DND-41 (cell line): ENCODE measurements at regions not wholly inside any gene's neighbourhood (a gene's known extent, or its start where the extent isn't known, plus 50 kb on each side); places are given as distances from the start of the nearest gene placed in this dataset.

ENCODE experiments used
- ATAC-seq: fragments of 200-7000 bp; cut with Tn5 transposase; 3 replicates; pipeline ENCODE4 v1.9.1; 2021; ENCODE audit warnings: low read depth; ENCODE audit not compliant: insufficient read depth
- DNase-seq: peaks from one replicate; pipeline ENCODE4 v3.0.0-alpha.2; 2020
- H2AFZ ChIP-seq: 2 replicates; pipeline ENCODE4 v1.6.0; 2012; ENCODE audit warnings: low read depth, low read length
- H3K27ac ChIP-seq: 2 replicates; pipeline ENCODE4 v1.5.1; 2012; ENCODE audit warnings: low read length, inconsistent platforms
- H3K27me3 ChIP-seq: fragments of 200-600 bp; sonication (generic); 2 replicates; pipeline ENCODE4 v1.6.0; 2012; ENCODE audit warnings: low read length, mild to moderate bottlenecking, inconsistent platforms; ENCODE audit not compliant: insufficient read depth, poor library complexity
- H3K36me3 ChIP-seq: 2 replicates; pipeline ENCODE4 v1.5.1; 2012; ENCODE audit warnings: low read length, inconsistent platforms; ENCODE audit not compliant: insufficient read depth
- H3K4me1 ChIP-seq: 2 replicates; pipeline ENCODE4 v1.5.1; 2012; ENCODE audit warnings: mild to moderate bottlenecking, low read length; ENCODE audit not compliant: insufficient read depth
- H3K4me2 ChIP-seq: 2 replicates; pipeline ENCODE4 v1.6.0; 2012; ENCODE audit warnings: mild to moderate bottlenecking, moderate library complexity, low read length, inconsistent platforms; ENCODE audit not compliant: insufficient read depth
- H3K4me3 ChIP-seq, 2 experiments: fragments of 200-600 bp in 1 of 2; shearing (Covaris generic) in 1 of 2; 2 replicates each; pipeline ENCODE4 v1.5.1; 2012 to 2016; ENCODE audit warnings: inconsistent platforms in 2 of 2, low read length in 2 of 2, mild to moderate bottlenecking in 2 of 2, low read depth in 1 of 2, moderate library complexity in 1 of 2
- H3K79me2 ChIP-seq: 2 replicates; pipeline ENCODE4 v1.6.0; 2012; ENCODE audit warnings: low read length, inconsistent platforms; ENCODE audit not compliant: insufficient read depth
- H3K9ac ChIP-seq: 2 replicates; pipeline ENCODE4 v1.6.0; 2012; ENCODE audit warnings: low read depth, mild to moderate bottlenecking, inconsistent platforms, low read length, moderate library complexity
- H3K9me3 ChIP-seq: 2 replicates; pipeline ENCODE4 v1.5.1; 2012; ENCODE audit warnings: low read length, moderate library complexity, mild to moderate bottlenecking, inconsistent platforms; ENCODE audit not compliant: insufficient read depth, severe bottlenecking
- H4K20me1 ChIP-seq: 2 replicates; pipeline ENCODE4 v1.6.0; 2012; ENCODE audit warnings: low read length; ENCODE audit not compliant: insufficient read depth
- EZH2 ChIP-seq: IDR thresholded peaks from 3 replicates; pipeline ENCODE4 v1.6.1; 2012; ENCODE audit warnings: borderline replicate concordance, low read depth, mild to moderate bottlenecking, moderate library complexity, low read length, inconsistent platforms; ENCODE audit not compliant: severe bottlenecking
- TF ChIP-seq, protein P1 (sequence below): IDR thresholded peaks from 2 replicates; pipeline ENCODE4 v1.5.1; 2012; ENCODE audit warnings: borderline replicate concordance, low read length, moderate library complexity, mild to moderate bottlenecking; ENCODE audit not compliant: poor library complexity, severe bottlenecking; ENCODE audit errors: extremely low read depth

DNA sequence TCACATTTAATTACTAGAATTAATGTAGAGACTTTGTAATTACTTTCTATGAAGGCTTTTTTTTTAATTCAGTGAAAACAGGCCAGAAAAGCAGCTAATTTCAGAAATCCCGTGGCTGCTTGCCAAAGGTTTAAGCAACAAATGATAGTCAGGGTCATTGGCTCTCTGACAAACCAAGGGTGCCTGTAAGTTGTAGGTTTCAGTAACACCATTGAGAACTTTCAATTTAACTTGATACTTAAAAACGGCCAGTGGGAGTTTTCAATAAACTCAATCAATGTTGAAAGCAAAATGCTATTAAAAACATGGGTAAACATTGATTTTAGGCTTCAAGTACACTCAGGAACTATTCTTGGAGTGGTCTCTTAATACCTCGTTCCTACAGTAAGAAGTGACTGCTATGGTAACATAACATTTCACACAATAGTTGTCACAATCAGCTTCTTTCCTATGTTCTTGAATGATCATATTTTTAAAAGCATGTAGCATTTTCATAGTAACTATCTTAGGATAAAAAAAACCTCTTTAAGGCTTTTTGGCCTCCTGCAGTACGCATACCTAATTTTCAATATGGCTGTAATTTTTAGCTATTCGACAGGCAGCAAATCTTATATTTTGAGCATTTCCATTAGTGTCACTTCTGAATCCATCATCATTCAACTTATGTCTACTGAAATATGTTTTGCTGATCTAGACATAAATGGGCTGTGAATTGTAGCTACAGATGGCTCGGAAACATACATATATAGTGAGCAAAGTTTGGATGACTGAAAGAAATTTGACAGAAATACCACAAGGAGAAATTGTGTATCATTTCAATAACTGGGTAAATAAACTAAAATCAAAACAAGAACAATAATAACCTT is 592.1 kb upstream of the GBE1 start:
- Histone ChIP-seq H3K4me3 (no peak overlapping the region), H3K27ac (no peak overlapping the region), H4K20me1 (no peaks in the 10 kb centered on the region), H3K9ac (no peak overlapping the region), H3K79me2 (no peaks in the 10 kb centered on the region), H3K36me3 (no peaks in the 10 kb centered on the region), H2AFZ (no peak overlapping the region), H3K4me2 (no peak overlapping the region), H3K9me3 (no peaks in the 10 kb centered on the region), H3K27me3 (no peaks in the 10 kb centered on the region), H3K4me1 (no peaks in the 10 kb centered on the region)
- TF ChIP-seq EZH2, result no peak
- TF ChIP-seq, protein P1, sequence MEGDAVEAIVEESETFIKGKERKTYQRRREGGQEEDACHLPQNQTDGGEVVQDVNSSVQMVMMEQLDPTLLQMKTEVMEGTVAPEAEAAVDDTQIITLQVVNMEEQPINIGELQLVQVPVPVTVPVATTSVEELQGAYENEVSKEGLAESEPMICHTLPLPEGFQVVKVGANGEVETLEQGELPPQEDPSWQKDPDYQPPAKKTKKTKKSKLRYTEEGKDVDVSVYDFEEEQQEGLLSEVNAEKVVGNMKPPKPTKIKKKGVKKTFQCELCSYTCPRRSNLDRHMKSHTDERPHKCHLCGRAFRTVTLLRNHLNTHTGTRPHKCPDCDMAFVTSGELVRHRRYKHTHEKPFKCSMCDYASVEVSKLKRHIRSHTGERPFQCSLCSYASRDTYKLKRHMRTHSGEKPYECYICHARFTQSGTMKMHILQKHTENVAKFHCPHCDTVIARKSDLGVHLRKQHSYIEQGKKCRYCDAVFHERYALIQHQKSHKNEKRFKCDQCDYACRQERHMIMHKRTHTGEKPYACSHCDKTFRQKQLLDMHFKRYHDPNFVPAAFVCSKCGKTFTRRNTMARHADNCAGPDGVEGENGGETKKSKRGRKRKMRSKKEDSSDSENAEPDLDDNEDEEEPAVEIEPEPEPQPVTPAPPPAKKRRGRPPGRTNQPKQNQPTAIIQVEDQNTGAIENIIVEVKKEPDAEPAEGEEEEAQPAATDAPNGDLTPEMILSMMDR, result no peak
- no peak for DNase-seq
- no peak for ATAC-seq

DNA sequence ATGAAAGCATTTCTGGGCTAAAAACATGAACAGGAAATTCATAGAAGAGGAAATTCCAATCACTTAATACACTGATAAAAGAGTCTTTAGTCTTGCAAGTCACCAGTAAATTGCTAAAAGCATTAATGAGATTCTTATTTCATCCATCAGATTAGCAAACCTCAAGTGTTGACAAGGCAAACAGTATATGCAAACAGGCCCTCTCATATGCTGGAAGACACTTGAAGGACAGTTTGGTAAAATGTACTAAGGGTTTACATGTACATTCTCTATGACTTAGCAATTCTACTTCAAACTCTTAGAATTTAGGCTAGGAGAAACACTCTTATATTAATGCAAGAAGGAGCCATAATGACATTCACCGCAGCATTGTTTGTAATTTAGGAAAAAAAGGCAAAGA is 586.1 kb upstream of the GBE1 start:
- Histone ChIP-seq H3K36me3 (no peaks in the 10 kb centered on the region), H3K4me3 (no peak overlapping the region), H3K9ac (no peak overlapping the region), H4K20me1 (no peaks in the 10 kb centered on the region), H3K27me3 (no peaks in the 10 kb centered on the region), H3K27ac (no peak overlapping the region), H3K79me2 (no peaks in the 10 kb centered on the region), H3K9me3 (no peaks in the 10 kb centered on the region), H3K4me1 (no peaks in the 10 kb centered on the region), H2AFZ (no peak overlapping the region), H3K4me2 (no peak overlapping the region)
- ATAC-seq, result no peak
- TF ChIP-seq EZH2, result no peak
- TF ChIP-seq, protein P1, result no peak
- no peak for DNase-seq

DNA sequence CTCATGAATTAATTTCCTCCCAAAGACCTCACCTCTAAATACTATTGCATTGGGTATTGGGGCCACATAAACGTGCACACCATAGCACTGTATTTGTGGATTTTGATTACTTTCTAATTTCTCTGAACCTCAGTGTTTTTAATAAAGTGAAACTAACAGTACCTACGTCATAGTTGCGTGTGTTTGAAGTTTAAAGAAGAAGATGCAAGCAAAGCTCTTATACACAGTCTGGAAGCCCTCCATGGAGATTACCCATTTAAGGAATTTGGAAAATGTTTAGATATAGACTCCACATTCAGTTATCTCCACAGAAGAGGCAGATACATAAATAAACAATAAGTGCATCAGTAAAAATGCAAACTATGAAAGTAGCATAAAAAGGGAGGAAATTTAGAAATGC is 581.1 kb upstream of the GBE1 start:
- Histone ChIP-seq H3K9ac (no peak overlapping the region), H4K20me1 (no peaks in the 10 kb centered on the region), H3K27me3 (no peaks in the 10 kb centered on the region), H3K79me2 (no peaks in the 10 kb centered on the region), H3K4me1 (no peaks in the 10 kb centered on the region), H3K4me2 (no peak overlapping the region), H3K36me3 (no peaks in the 10 kb centered on the region), H3K27ac (no peak overlapping the region), H3K4me3 (no peak overlapping the region), H2AFZ (no peak overlapping the region), H3K9me3 (no peaks in the 10 kb centered on the region)
- TF ChIP-seq EZH2, result no peak
- no peak for DNase-seq
- ATAC-seq, result no peak

DNA sequence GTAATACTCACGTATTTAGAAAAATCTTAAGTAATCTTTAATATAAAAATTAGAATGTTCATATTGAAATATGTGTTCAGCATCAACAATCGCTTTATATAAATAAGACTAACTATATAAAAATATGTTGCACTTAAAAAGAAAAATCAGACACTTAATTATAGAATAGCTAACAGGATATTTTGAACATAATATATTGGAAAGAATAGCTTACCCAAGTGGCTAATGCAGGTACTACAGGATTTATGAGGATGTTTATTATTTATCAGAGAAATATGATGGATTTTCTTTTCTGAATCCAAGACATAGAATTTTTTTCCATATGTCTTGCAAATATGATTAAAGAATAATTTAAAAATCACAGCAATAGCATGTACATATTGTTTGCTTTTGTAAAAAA is 567.9 kb upstream of the GBE1 start:
- no peak overlapping the region for H3K27ac ChIP-seq
- H3K79me2 ChIP-seq, result no peaks in the 10 kb centered on the region
- TF ChIP-seq, protein P1, result peak; percentile 49
- TF ChIP-seq EZH2, result no peak
- no peak overlapping the region for H3K4me3 ChIP-seq
- H3K4me1 ChIP-seq, result no peaks in the 10 kb centered on the region
- no peak for ATAC-seq
- no peak overlapping the region for H3K4me2 ChIP-seq
- no peaks in the 10 kb centered on the region for H3K27me3 ChIP-seq
- no peak overlapping the region for H3K9ac ChIP-seq
- DNase-seq, result no peak
- no peaks in the 10 kb centered on the region for H3K36me3 ChIP-seq
- H2AFZ ChIP-seq, result no peak overlapping the region
- H4K20me1 ChIP-seq, result no peaks in the 10 kb centered on the region
- no peaks in the 10 kb centered on the region for H3K9me3 ChIP-seq
